Thymus (tissue), 11 donors: ENCODE measurements at regions not wholly inside any gene's neighbourhood (a gene's known extent, or its start where the extent isn't known, plus 50 kb on each side); places are given as distances from the start of the nearest gene placed in this dataset.
"Not testable (repeated sequence)": the region's sequence is repeated elsewhere in the genome, so short reads cannot be mapped to it uniquely, and the experiment has no call there.

ENCODE experiments used
- DNase-seq, 9 donors: peaks; one replicate each; pipeline ENCODE4 v3.0.0-alpha.2; 2013; ENCODE audit warnings: low spot score in 9 of 9, low read depth in 6 of 9, missing footprints in 1 of 9
- H3K27ac ChIP-seq, 2 donors: one replicate each; pipeline ENCODE4 v1.5.1; 2013; ENCODE audit warnings: control low read depth in 1 of 2, low read depth in 1 of 2, low read length in 1 of 2, mild to moderate bottlenecking in 1 of 2, moderate library complexity in 1 of 2
- H3K27me3 ChIP-seq, 2 donors: one replicate each; pipeline ENCODE4 v1.5.1; 2013; ENCODE audit warnings: low read length in 1 of 2; ENCODE audit not compliant: control insufficient read depth in 2 of 2, insufficient read depth in 1 of 2
- H3K36me3 ChIP-seq, 2 donors: one replicate each; pipeline ENCODE4 v1.5.1; 2013; ENCODE audit warnings: low read length in 1 of 2, mild to moderate bottlenecking in 1 of 2, moderate library complexity in 1 of 2; ENCODE audit not compliant: control insufficient read depth in 2 of 2, insufficient read depth in 2 of 2
- H3K4me1 ChIP-seq, 2 donors: one replicate each; pipeline ENCODE4 v1.5.1; 2013; ENCODE audit warnings: low read length in 2 of 2; ENCODE audit not compliant: control insufficient read depth in 2 of 2, insufficient read depth in 2 of 2
- H3K4me3 ChIP-seq, 2 donors: one replicate each; pipeline ENCODE4 v1.5.1; 2013; ENCODE audit warnings: low read length in 2 of 2, control low read depth in 1 of 2, mild to moderate bottlenecking in 1 of 2
- H3K9me3 ChIP-seq, 2 donors: one replicate each; pipeline ENCODE4 v1.5.1; 2013; ENCODE audit warnings: low read length in 1 of 2, mild to moderate bottlenecking in 1 of 2; ENCODE audit not compliant: control insufficient read depth in 2 of 2, insufficient read depth in 1 of 2
- WGBS: extraction: QIAGEN DNeasy Blood & Tissue Kit; methylation state at CpG from one replicate; pipeline ENCODE4 v1.1.7; 2013; 5-methylcytosine and 5-hydroxymethylcytosine counted together
- donor health status: healthy.

- no peaks in the 10 kb centered on the region for H3K4me1 ChIP-seq
- 21% methylated on average over 5 of the region's 5 CpGs for WGBS
- H3K36me3 ChIP-seq = no peaks in the 10 kb centered on the region
- DNase-seq = no peak
- H3K9me3 ChIP-seq = peaks cover 1 to 7% of the 10 kb centered on the region in 2 donors
- H3K4me3 ChIP-seq = no peak overlapping the region
- H3K27ac ChIP-seq = no peak overlapping the region
- H3K27me3 ChIP-seq = no peaks in the 10 kb centered on the region
These were observed 63.2 kb upstream of the SNX19 start for GRCh38 chr11:130979386-130979972.

GRCh38 chr11:130980071-130980862, 64.0 kb upstream of the SNX19 start:
- no peak for DNase-seq
- Histone ChIP-seq H3K9me3 (peaks cover 1 to 7% of the 10 kb centered on the region in 2 donors), H3K27ac (no peak overlapping the region), H3K27me3 (no peaks in the 10 kb centered on the region), H3K4me3 (no peak overlapping the region), H3K4me1 (no peaks in the 10 kb centered on the region), H3K36me3 (no peaks in the 10 kb centered on the region)
- WGBS = 90% methylated on average over 5 of the region's 5 CpGs

GRCh38 chr11:130984241-130984640, 68.0 kb upstream of the SNX19 start:
- not testable (repeated sequence) for H3K9me3 ChIP-seq
- 97% methylated on average over 16 of the region's 16 CpGs for WGBS

GRCh38 chr11:130992788-130993187, 76.5 kb upstream of the SNX19 start:
- no peak for DNase-seq
- no peak overlapping the region for H3K27ac ChIP-seq
- 90% methylated on average over 7 of the region's 7 CpGs for WGBS
- no peaks in the 10 kb centered on the region for H3K9me3 ChIP-seq
- no peak overlapping the region for H3K4me3 ChIP-seq
- H3K4me1 ChIP-seq = no peaks in the 10 kb centered on the region
- no peaks in the 10 kb centered on the region for H3K36me3 ChIP-seq
- H3K27me3 ChIP-seq = no peaks in the 10 kb centered on the region

More at GRCh38 chr11:130984241-130984640, 68.0 kb upstream of the SNX19 start:
- not testable (repeated sequence) for H3K4me3 ChIP-seq, H3K27me3 ChIP-seq, DNase-seq, H3K27ac ChIP-seq, H3K36me3 ChIP-seq, H3K4me1 ChIP-seq

GRCh38 chr11:130994043-130994442, 77.8 kb upstream of the SNX19 start:
- H3K9me3 ChIP-seq = no peaks in the 10 kb centered on the region
- WGBS = 91% methylated on average over 2 of the region's 2 CpGs
- no peak overlapping the region for H3K27ac ChIP-seq
- DNase-seq = no peak
- no peaks in the 10 kb centered on the region for H3K27me3 ChIP-seq
- H3K4me3 ChIP-seq = no peak overlapping the region
- no peaks in the 10 kb centered on the region for H3K36me3 ChIP-seq
- H3K4me1 ChIP-seq = no peaks in the 10 kb centered on the region

- Histone ChIP-seq H3K36me3 (no peaks in the 10 kb centered on the region), H3K27ac (no peak overlapping the region), H3K27me3 (no peaks in the 10 kb centered on the region), H3K9me3 (no peaks in the 10 kb centered on the region), H3K4me1 (no peaks in the 10 kb centered on the region), H3K4me3 (no peak overlapping the region)
- DNase-seq = no peak
- 71% methylated on average over 2 of the region's 2 CpGs for WGBS
These were observed 79.0 kb upstream of the SNX19 start for GRCh38 chr11:130995266-130995665.

GRCh38 chr11:130997278-130997677, 81.0 kb upstream of the SNX19 start:
- no peak for DNase-seq
- H3K4me1 ChIP-seq = no peaks in the 10 kb centered on the region
- no peak overlapping the region for H3K4me3 ChIP-seq
- H3K9me3 ChIP-seq = no peaks in the 10 kb centered on the region
- WGBS = 40% methylated on average over 1 of the region's 1 CpG
- H3K27ac ChIP-seq = no peak overlapping the region
- H3K36me3 ChIP-seq = no peaks in the 10 kb centered on the region
- no peaks in the 10 kb centered on the region for H3K27me3 ChIP-seq

GRCh38 chr11:130999086-130999485, 82.8 kb upstream of the SNX19 start:
- 70% methylated on average over 1 of the region's 1 CpG for WGBS
- Histone ChIP-seq H3K4me1 (no peaks in the 10 kb centered on the region), H3K9me3 (no peaks in the 10 kb centered on the region), H3K27me3 (no peaks in the 10 kb centered on the region), H3K27ac (no peak overlapping the region), H3K4me3 (no peak overlapping the region), H3K36me3 (no peaks in the 10 kb centered on the region)
- no peak for DNase-seq

GRCh38 chr11:130999992-131000770, 83.9 kb upstream of the SNX19 start:
- 81% methylated on average over 3 of the region's 3 CpGs for WGBS
- Histone ChIP-seq H3K36me3 (no peaks in the 10 kb centered on the region), H3K4me3 (no peak overlapping the region), H3K27me3 (no peaks in the 10 kb centered on the region), H3K4me1 (no peaks in the 10 kb centered on the region), H3K27ac (no peak overlapping the region), H3K9me3 (no peaks in the 10 kb centered on the region)
- no peak for DNase-seq
